IMR-90 (cell line): ENCODE measurements at regions not wholly inside any gene's neighbourhood (a gene's known extent, or its start where the extent isn't known, plus 50 kb on each side); places are given as distances from the start of the nearest gene placed in this dataset.

Source experiments
- ATAC-seq: fragments of 200-7000 bp; cut with Tn5 transposase; 2 replicates; pipeline ENCODE4 v1.9.1; 2020; ENCODE audit warnings: low read depth, mild to moderate bottlenecking, moderate library complexity
- BruUV-seq: library from RNA; stranded (reverse); fragments of 400-500 nt; replicated peaks from 2 replicates; lab custom pipeline; 2021; lab: Mats Ljungman, UMichigan
- CTCF ChIA-PET: fragments of 300-600 bp; formaldehyde crosslinking; extraction: SDS; loops from one replicate; lab custom pipeline; 2021; ENCODE audit warnings: antibody characterized with exemption; lab: Yijun Ruan, JAX
- POLR2A ChIA-PET: fragments of 300-600 bp; sonication (Branson Sonifier 250); formaldehyde crosslinking; loops from one replicate; lab custom pipeline; 2022; ENCODE audit warnings: antibody characterized with exemption; ENCODE audit not compliant: unreplicated experiment; lab: Charles Lee
- DNase-seq: peaks from one replicate; pipeline ENCODE4 v3.0.0; 2013
- H2AFZ ChIP-seq: replicated peaks from 2 replicates; pipeline ENCODE3; 2013; ENCODE audit warnings: low read length, mild to moderate bottlenecking; ENCODE audit not compliant: poor library complexity
- H2AK5ac ChIP-seq: 2 replicates; pipeline ENCODE4 v1.6.1; 2013; ENCODE audit warnings: low read depth, low read length, inconsistent platforms
- H2AK9ac ChIP-seq: replicated peaks from 2 replicates; pipeline ENCODE3; 2013; ENCODE audit warnings: mild to moderate bottlenecking, low read depth, low read length, moderate library complexity; ENCODE audit not compliant: poor library complexity
- H2BK120ac ChIP-seq: 2 replicates; pipeline ENCODE4 v1.6.1; 2013; ENCODE audit warnings: low read depth, low read length, inconsistent platforms
- H2BK15ac ChIP-seq: 3 replicates; pipeline ENCODE4 v1.6.1; 2013; ENCODE audit warnings: low read depth, low read length, inconsistent platforms
- H2BK20ac ChIP-seq: 2 replicates; pipeline ENCODE4 v1.6.1; 2013; ENCODE audit warnings: low read depth, mild to moderate bottlenecking, inconsistent platforms, low read length, moderate library complexity
- H2BK5ac ChIP-seq: 2 replicates; pipeline ENCODE4 v1.6.1; 2013; ENCODE audit warnings: mild to moderate bottlenecking, low read depth, low read length, inconsistent platforms; ENCODE audit not compliant: poor library complexity, severe bottlenecking
- H3K14ac ChIP-seq: replicated peaks from 2 replicates; pipeline ENCODE4 v1.6.1; 2013; ENCODE audit warnings: low read depth, low read length, inconsistent platforms
- H3K18ac ChIP-seq: 2 replicates; pipeline ENCODE4 v1.6.1; 2013; ENCODE audit warnings: low read depth, low read length, control low read depth
- H3K23ac ChIP-seq: 2 replicates; pipeline ENCODE4 v1.6.1; 2013; ENCODE audit warnings: low read depth, low read length, inconsistent platforms
- H3K27ac ChIP-seq: 2 replicates; pipeline ENCODE4 v1.5.1; 2013; ENCODE audit warnings: mild to moderate bottlenecking, control low read depth, low read length; ENCODE audit not compliant: insufficient read depth
- H3K27me3 ChIP-seq: 2 replicates; pipeline ENCODE4 v1.6.1; 2013; ENCODE audit warnings: low read length; ENCODE audit not compliant: control insufficient read depth, insufficient read depth
- H3K36me3 ChIP-seq: 2 replicates; pipeline ENCODE4 v1.6.1; 2013; ENCODE audit warnings: low read length, mixed read lengths; ENCODE audit not compliant: control insufficient read depth, insufficient read depth
- H3K4ac ChIP-seq: 2 replicates; pipeline ENCODE4 v1.6.1; 2013; ENCODE audit warnings: low read depth, low read length, inconsistent platforms
- H3K4me1 ChIP-seq: 2 replicates; pipeline ENCODE4 v1.6.1; 2013; ENCODE audit warnings: low read length, mixed read lengths; ENCODE audit not compliant: control insufficient read depth, insufficient read depth
- H3K4me2 ChIP-seq: 2 replicates; pipeline ENCODE4 v1.6.1; 2013; ENCODE audit warnings: low read depth, mild to moderate bottlenecking, control low read depth, low read length, moderate library complexity
- H3K4me3 ChIP-seq: 2 replicates; pipeline ENCODE4 v1.5.1; 2013; ENCODE audit warnings: low read depth, mild to moderate bottlenecking, control low read depth, low read length, moderate library complexity; ENCODE audit not compliant: insufficient read depth
- H3K56ac ChIP-seq: 2 replicates; pipeline ENCODE4 v1.6.1; 2013; ENCODE audit warnings: low read length, inconsistent platforms; ENCODE audit not compliant: insufficient read depth; ENCODE audit errors: extremely low read depth
- H3K79me1 ChIP-seq, 2 experiments: 2 replicates each; pipeline ENCODE4 v1.6.1; 2013; ENCODE audit warnings: low read length in 2 of 2, inconsistent platforms in 1 of 2, low read depth in 1 of 2
- H3K9ac ChIP-seq: 2 replicates; pipeline ENCODE4 v1.6.1; 2013; ENCODE audit warnings: low read depth, low read length, control low read depth
- H3K9me1 ChIP-seq: 2 replicates; pipeline ENCODE4 v1.6.1; 2013; ENCODE audit warnings: low read length, inconsistent platforms; ENCODE audit not compliant: insufficient read depth
- H3K9me3 ChIP-seq: 2 replicates; pipeline ENCODE4 v1.6.1; 2013; ENCODE audit warnings: low read length; ENCODE audit not compliant: control insufficient read depth, insufficient read depth
- H4K20me1 ChIP-seq: 2 replicates; pipeline ENCODE4 v1.6.1; 2013; ENCODE audit warnings: low read length, inconsistent platforms; ENCODE audit not compliant: insufficient read depth
- H4K5ac ChIP-seq: 2 replicates; pipeline ENCODE4 v1.6.1; 2013; ENCODE audit warnings: mild to moderate bottlenecking, low read depth, low read length, control low read depth
- H4K8ac ChIP-seq, 2 experiments: 2 replicates each; pipeline ENCODE4 v1.6.1; 2013; ENCODE audit warnings: low read depth in 2 of 2, low read length in 2 of 2, control low read depth in 1 of 2, inconsistent platforms in 1 of 2
- H4K91ac ChIP-seq: 2 replicates; pipeline ENCODE4 v1.6.1; 2013; ENCODE audit warnings: low read depth, low read length, inconsistent platforms; ENCODE audit not compliant: insufficient read depth
- BHLHE40 ChIP-seq: fragments of 150-350 bp; IDR thresholded peaks from 2 replicates; pipeline ENCODE4 v1.6.1; 2016; ENCODE audit warnings: mild to moderate bottlenecking, low read depth, low read length
- CEBPB ChIP-seq: IDR thresholded peaks from 2 replicates; pipeline ENCODE4 v1.6.1; 2012; ENCODE audit warnings: low read depth, low read length, improper control_type of control experiment
- CHD1 ChIP-seq: IDR thresholded peaks from 2 replicates; pipeline ENCODE4 v1.6.1; 2012; ENCODE audit warnings: low read depth, low read length, improper control_type of control experiment
- FOS ChIP-seq: fragments of 150-350 bp; IDR thresholded peaks from 2 replicates; pipeline ENCODE4 v1.6.1; 2016; ENCODE audit warnings: low read depth, low read length
- MAFK ChIP-seq: IDR thresholded peaks from 2 replicates; pipeline ENCODE4 v1.6.1; 2012; ENCODE audit warnings: low read depth, low read length, improper control_type of control experiment
- MAZ ChIP-seq: IDR thresholded peaks from 2 replicates; pipeline ENCODE4 v1.6.1; 2012; ENCODE audit warnings: low read depth, mild to moderate bottlenecking, low read length, improper control_type of control experiment, moderate library complexity, borderline replicate concordance
- MXI1 ChIP-seq: IDR thresholded peaks from 2 replicates; pipeline ENCODE4 v1.6.1; 2012; ENCODE audit warnings: low read depth, mild to moderate bottlenecking, low read length, moderate library complexity, borderline replicate concordance
- NFE2L2 ChIP-seq: fragments of 150-350 bp; IDR thresholded peaks from 2 replicates; pipeline ENCODE4 v1.6.1; 2016; ENCODE audit warnings: low read depth, mild to moderate bottlenecking, low read length
- POLR2A ChIP-seq: IDR thresholded peaks from 2 replicates; pipeline ENCODE4 v1.6.1; 2012; ENCODE audit warnings: mild to moderate bottlenecking, low read depth, low read length
- RAD21 ChIP-seq: IDR thresholded peaks from 2 replicates; pipeline ENCODE4 v1.6.1; 2012; ENCODE audit warnings: low read length, improper control_type of control experiment
- RCOR1 ChIP-seq: IDR thresholded peaks from 2 replicates; pipeline ENCODE4 v1.6.1; 2012; ENCODE audit warnings: mild to moderate bottlenecking, low read length, improper control_type of control experiment; ENCODE audit not compliant: insufficient replicate concordance
- RFX5 ChIP-seq: IDR thresholded peaks from 2 replicates; pipeline ENCODE4 v1.8.0; 2012; ENCODE audit warnings: low read depth, mild to moderate bottlenecking, low read length, moderate library complexity
- SMC3 ChIP-seq: fragments of 150-350 bp; IDR thresholded peaks from 2 replicates; pipeline ENCODE4 v1.6.1; 2016; ENCODE audit warnings: low read depth, mild to moderate bottlenecking, antibody characterized with exemption, low read length, moderate library complexity
- WGBS, 2 experiments: methylation state at CpG; one replicate each; pipeline versions ENCODE4 v1.1.5 to v1.1.7; 2013; ENCODE audit warnings: missing lambda C conversion rate in 2 of 2; ENCODE audit not compliant: insufficient read length in 1 of 2; ENCODE audit errors: extremely low coverage in 2 of 2; 5-methylcytosine and 5-hydroxymethylcytosine counted together
- dilution Hi-C: fragments of 300-500 bp; cut with HindIII; formaldehyde crosslinking; loops from one replicate; pipeline ENCODE4 v1.14.3; 2018; ENCODE audit warnings: low sequenced_read_pairs; ENCODE audit not compliant: unreplicated experiment
- in situ Hi-C: fragments of 300-500 bp; cut with MboI; formaldehyde crosslinking; loops from 3 replicates; pipeline ENCODE4 v1.14.3; 2019; ENCODE audit warnings: low sequenced_read_pairs, inconsistent platforms, mixed read lengths
- intact Hi-C: fragments of 100-400 bp; cut with micrococcal nuclease; formaldehyde crosslinking; loops from 2 replicates; pipeline ENCODE4 v1.10.0; 2022
- TF ChIP-seq, protein P1 (sequence below): conservative IDR thresholded peaks from 2 replicates; pipeline ENCODE4 v1.5.1; 2012; ENCODE audit warnings: mild to moderate bottlenecking, low read depth, low read length, improper control_type of control experiment
- TF ChIP-seq, protein P2 (sequence below): fragments of 150-350 bp; IDR thresholded peaks from 2 replicates; pipeline ENCODE4 v1.6.1; 2016; ENCODE audit warnings: low read depth, mild to moderate bottlenecking, low read length, moderate library complexity, borderline replicate concordance
- TF ChIP-seq, protein P3 (sequence below): fragments of 150-350 bp; IDR thresholded peaks from 2 replicates; pipeline ENCODE4 v1.6.1; 2017; ENCODE audit warnings: mild to moderate bottlenecking, antibody characterized with exemption, low read length, low read depth

DNA sequence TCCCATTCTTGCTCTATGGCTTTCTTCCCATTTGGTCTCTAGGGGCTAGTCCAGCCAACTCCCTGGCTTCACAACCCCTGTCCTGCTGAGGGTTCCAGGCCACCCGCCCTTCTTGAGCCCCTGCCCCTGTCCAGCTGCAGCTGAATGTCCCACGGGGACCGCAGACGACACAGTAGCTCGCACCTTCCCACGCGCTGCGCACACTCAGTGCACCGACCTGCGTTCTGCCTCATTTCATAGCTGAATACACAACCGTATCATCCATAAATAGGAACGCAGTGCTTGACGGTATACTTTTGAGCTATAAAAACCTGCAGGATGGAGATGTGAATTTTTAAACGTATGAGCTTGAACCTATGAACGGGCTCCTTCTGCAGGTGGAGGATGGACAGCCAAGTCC is 660.4 kb upstream of the SALL3 start:
- POLR2A ChIA-PET, result no interaction called here

More for the DNA sequence above, 660.4 kb upstream of the SALL3 start:
- DNase-seq (no peak), ATAC-seq (no peak)
- Histone ChIP-seq H4K8ac (no peak overlapping the region), H3K56ac (no peak overlapping the region), H3K9ac (no peak overlapping the region), H4K20me1 (no peaks in the 10 kb centered on the region), H2AK5ac (no peak overlapping the region), H2AK9ac (no peak overlapping the region), H3K4me3 (no peak overlapping the region), H3K23ac (no peak overlapping the region), H3K18ac (no peak overlapping the region), H3K36me3 (no peaks in the 10 kb centered on the region), H2BK20ac (no peak overlapping the region), H3K4ac (no peak overlapping the region), H4K91ac (no peak overlapping the region), H3K9me3 (peaks cover 12% of the 10 kb centered on the region), H3K4me2 (no peak overlapping the region), H2BK120ac (no peak overlapping the region), H2BK5ac (no peak overlapping the region), H4K5ac (no peak overlapping the region), H3K4me1 (no peaks in the 10 kb centered on the region), H2AFZ (no peak overlapping the region), H3K14ac (no peak overlapping the region), H2BK15ac (no peak overlapping the region), H3K79me1 (no peaks in the 10 kb centered on the region), H3K27me3 (no peaks in the 10 kb centered on the region), H3K27ac (no peak overlapping the region), H3K9me1 (no peaks in the 10 kb centered on the region)
- WGBS, 2 experiments, result 82% methylated on average over 2 of the region's 15 CpGs; no CpG with 5 or more reads in 1 of the 2 experiments
- intact Hi-C loops (no loop called here), dilution Hi-C loops (no loop called here), in situ Hi-C loops (no loop called here)
- CTCF ChIA-PET, result no interaction called here
- no TSS peak for BruUV-seq
- TF ChIP-seq FOS (no peak), RFX5 (no peak), POLR2A (no peak), CEBPB (no peak), MXI1 (no peak), MAZ (no peak), BHLHE40 (no peak), RCOR1 (no peak), RAD21 (no peak), CHD1 (no peak), MAFK (no peak), SMC3 (no peak), NFE2L2 (no peak)
- TF ChIP-seq, protein P1, sequence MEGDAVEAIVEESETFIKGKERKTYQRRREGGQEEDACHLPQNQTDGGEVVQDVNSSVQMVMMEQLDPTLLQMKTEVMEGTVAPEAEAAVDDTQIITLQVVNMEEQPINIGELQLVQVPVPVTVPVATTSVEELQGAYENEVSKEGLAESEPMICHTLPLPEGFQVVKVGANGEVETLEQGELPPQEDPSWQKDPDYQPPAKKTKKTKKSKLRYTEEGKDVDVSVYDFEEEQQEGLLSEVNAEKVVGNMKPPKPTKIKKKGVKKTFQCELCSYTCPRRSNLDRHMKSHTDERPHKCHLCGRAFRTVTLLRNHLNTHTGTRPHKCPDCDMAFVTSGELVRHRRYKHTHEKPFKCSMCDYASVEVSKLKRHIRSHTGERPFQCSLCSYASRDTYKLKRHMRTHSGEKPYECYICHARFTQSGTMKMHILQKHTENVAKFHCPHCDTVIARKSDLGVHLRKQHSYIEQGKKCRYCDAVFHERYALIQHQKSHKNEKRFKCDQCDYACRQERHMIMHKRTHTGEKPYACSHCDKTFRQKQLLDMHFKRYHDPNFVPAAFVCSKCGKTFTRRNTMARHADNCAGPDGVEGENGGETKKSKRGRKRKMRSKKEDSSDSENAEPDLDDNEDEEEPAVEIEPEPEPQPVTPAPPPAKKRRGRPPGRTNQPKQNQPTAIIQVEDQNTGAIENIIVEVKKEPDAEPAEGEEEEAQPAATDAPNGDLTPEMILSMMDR, result no peak
- TF ChIP-seq, protein P2, sequence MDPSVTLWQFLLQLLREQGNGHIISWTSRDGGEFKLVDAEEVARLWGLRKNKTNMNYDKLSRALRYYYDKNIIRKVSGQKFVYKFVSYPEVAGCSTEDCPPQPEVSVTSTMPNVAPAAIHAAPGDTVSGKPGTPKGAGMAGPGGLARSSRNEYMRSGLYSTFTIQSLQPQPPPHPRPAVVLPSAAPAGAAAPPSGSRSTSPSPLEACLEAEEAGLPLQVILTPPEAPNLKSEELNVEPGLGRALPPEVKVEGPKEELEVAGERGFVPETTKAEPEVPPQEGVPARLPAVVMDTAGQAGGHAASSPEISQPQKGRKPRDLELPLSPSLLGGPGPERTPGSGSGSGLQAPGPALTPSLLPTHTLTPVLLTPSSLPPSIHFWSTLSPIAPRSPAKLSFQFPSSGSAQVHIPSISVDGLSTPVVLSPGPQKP, result no peak
- TF ChIP-seq, protein P3, sequence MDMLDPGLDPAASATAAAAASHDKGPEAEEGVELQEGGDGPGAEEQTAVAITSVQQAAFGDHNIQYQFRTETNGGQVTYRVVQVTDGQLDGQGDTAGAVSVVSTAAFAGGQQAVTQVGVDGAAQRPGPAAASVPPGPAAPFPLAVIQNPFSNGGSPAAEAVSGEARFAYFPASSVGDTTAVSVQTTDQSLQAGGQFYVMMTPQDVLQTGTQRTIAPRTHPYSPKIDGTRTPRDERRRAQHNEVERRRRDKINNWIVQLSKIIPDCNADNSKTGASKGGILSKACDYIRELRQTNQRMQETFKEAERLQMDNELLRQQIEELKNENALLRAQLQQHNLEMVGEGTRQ, result no peak
